Heart left ventricle (tissue), 13 donors: ENCODE measurements at regions not wholly inside any gene's neighbourhood (a gene's known extent, or its start where the extent isn't known, plus 50 kb on each side); places are given as distances from the start of the nearest gene placed in this dataset.

ENCODE experiments used
- POLR2A ChIP-seq, 2 donors: fragments of 450-650 bp; IDR thresholded peaks; one replicate each; pipeline ENCODE4 v1.6.1; 2017; ENCODE audit warnings: antibody characterized with exemption in 2 of 2, mild to moderate bottlenecking in 2 of 2, moderate library complexity in 2 of 2
- TF ChIP-seq, protein P1 (sequence below), 12 donors: fragments of 200-600 bp; sonication (generic) in 4 of 12; IDR thresholded peaks; one replicate each; pipeline versions ENCODE4 v1.5.0 to v1.8.0; 2018 to 2022; ENCODE audit warnings: antibody characterized with exemption in 12 of 12, mild to moderate bottlenecking in 5 of 12
- donor health status: ischemic (EF 13 %, LVEDD 7.1; RV severe dilation, severe dysfunction).
- donor health status: DM: no; HTN: yes; CAD: no.
- donor health status: DM: no; HTN: no; CAD: no.
- donor health status: ischemic (EF 25% LVEDD 6.9; RV normal size, moderate dysfunction).
- donor health status: ischemic (EF 25% LVEDD 5.7; RV mildly dilated, moderate dysfunction).
- donor health status: ischemic (EF 35%, LVEDD 5.7; RV mildly dilated, moderate dysfunction).
- donor health status: nonischemic (EF 11% LVEDD 7.7; RV severe dilation, severe dysfunction).
- donor health status: DM: yes; HTN: yes; CAD: no.
- donor health status: PGD.
- donor health status: ischemic (EF 29% LVEDD 5.4; RV normal size, mild dysfunction).
- donor health status: nonischemic (EF 23%, LVEDD 6.1; RV moderate dilation, normal function).

DNA sequence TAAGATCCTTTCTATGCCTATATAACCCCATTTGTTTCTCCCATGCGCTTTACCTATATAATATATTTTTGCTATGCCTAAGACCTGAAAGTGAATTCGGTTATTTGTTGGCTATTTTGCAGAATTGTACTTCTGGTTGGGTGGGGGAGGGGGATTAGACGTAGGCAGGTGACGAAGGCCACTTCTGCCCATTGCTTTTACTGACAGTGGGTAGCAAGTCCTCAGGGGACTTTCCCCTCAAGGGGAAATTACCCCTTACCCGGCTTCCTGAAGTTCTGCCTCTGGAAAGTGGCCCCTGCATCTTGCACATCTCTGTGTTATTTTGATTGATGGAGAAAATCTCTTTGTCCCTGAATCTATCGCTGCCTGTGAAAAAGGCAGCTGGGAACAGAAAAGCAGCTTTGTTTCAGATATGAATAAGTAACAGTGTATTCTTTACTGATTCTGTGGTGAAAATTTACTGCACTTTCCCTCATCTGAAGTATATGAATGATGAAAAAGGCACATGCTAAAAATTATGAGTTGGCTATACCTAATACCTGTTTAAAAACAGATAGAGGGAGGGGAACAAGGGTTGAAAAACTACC, 133.9 kb downstream of the UTRN start:
- TF ChIP-seq, protein P1, sequence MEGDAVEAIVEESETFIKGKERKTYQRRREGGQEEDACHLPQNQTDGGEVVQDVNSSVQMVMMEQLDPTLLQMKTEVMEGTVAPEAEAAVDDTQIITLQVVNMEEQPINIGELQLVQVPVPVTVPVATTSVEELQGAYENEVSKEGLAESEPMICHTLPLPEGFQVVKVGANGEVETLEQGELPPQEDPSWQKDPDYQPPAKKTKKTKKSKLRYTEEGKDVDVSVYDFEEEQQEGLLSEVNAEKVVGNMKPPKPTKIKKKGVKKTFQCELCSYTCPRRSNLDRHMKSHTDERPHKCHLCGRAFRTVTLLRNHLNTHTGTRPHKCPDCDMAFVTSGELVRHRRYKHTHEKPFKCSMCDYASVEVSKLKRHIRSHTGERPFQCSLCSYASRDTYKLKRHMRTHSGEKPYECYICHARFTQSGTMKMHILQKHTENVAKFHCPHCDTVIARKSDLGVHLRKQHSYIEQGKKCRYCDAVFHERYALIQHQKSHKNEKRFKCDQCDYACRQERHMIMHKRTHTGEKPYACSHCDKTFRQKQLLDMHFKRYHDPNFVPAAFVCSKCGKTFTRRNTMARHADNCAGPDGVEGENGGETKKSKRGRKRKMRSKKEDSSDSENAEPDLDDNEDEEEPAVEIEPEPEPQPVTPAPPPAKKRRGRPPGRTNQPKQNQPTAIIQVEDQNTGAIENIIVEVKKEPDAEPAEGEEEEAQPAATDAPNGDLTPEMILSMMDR (IDR thresholded peaks at IDR 0.05) = no peak
- TF ChIP-seq POLR2A (IDR thresholded peaks at IDR 0.05) = no peak
